ENCODE measurements at regions not wholly inside any gene's neighbourhood (a gene's known extent, or its start where the extent isn't known, plus 50 kb on each side); places are given as distances from the start of the nearest gene placed in this dataset.

- H3K4me3 ChIP-seq (ENCODE audit: low read depth, poor library complexity, severe bottlenecking) = no peak overlapping the region
- no peak for DNase-seq (ENCODE audit: low spot score in 2 of 2)
- intact Hi-C loops (cut with DNase I; ENCODE audit: low total_unique reads) = loop anchor here (10.0 kb wide), 1 partner anchor 56 kb away; no protein-coding TSS in a partner anchor
- TF ChIP-seq, protein P1, sequence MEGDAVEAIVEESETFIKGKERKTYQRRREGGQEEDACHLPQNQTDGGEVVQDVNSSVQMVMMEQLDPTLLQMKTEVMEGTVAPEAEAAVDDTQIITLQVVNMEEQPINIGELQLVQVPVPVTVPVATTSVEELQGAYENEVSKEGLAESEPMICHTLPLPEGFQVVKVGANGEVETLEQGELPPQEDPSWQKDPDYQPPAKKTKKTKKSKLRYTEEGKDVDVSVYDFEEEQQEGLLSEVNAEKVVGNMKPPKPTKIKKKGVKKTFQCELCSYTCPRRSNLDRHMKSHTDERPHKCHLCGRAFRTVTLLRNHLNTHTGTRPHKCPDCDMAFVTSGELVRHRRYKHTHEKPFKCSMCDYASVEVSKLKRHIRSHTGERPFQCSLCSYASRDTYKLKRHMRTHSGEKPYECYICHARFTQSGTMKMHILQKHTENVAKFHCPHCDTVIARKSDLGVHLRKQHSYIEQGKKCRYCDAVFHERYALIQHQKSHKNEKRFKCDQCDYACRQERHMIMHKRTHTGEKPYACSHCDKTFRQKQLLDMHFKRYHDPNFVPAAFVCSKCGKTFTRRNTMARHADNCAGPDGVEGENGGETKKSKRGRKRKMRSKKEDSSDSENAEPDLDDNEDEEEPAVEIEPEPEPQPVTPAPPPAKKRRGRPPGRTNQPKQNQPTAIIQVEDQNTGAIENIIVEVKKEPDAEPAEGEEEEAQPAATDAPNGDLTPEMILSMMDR (IDR thresholded peaks at IDR 0.05) = no peak
- TF ChIP-seq POLR2A (IDR thresholded peaks at IDR 0.05) = no peak
Measured at GRCh38 chr1:184888505-184888904, 85.8 kb downstream of the NIBAN1 start.

DNA sequence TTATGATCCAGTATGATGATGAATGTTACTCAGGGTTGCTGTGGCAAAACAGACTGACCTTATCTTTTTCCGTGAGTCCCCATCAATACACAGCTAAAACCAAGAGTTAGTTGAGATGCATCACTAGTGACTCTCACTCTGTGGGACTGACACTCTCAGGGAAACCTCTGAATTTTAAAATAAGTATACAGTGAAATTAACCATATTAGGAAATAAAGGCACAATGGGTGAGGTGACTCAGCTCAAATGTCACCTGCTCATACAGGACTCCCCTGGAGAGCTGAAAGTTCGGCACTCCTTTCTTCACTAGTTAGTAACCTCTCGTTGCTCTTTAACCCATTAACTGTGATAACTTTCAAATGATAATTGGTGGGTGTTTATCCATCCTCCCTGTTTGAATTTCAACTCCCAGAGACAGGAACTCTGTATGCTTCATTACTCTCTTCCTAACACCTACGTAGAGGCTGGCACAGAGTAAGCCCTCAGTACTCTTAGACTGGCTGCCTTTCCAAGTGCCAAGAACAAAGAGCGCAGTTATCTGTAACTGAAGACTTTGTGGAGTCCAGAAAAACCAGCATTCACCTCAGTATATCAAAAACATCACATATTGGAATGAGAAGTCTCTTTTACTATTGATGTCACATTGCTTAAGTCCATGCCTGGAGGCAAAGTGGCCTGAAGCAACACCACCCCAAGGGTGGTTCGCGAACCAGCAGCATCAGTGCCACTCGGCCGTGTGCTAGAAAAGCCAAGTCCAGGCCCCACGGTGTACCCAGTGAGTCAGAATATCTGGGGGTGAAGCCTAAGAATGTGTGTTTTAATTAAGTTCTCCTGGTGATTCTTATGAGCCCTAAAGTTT, 91.1 kb downstream of the NIBAN1 start:
- no peak for TF ChIP-seq POLR2A (IDR thresholded peaks at IDR 0.05)
- TF ChIP-seq, protein P1 (IDR thresholded peaks at IDR 0.05) = no peak
- H3K4me3 ChIP-seq (ENCODE audit: low read depth, poor library complexity, severe bottlenecking) = no peak overlapping the region
- intact Hi-C loops (cut with DNase I; ENCODE audit: low total_unique reads) = loop anchor here (10.0 kb wide), 1 partner anchor 62 kb away; no protein-coding TSS in a partner anchor
- WGBS, 2 donors = 49 to 63% methylated on average over 10 of the region's 10 CpGs
- no peak for DNase-seq (ENCODE audit: low spot score in 2 of 2)

- no peak overlapping the region for H3K4me3 ChIP-seq (ENCODE audit: low read depth, poor library complexity, severe bottlenecking)
- TF ChIP-seq, protein P1 (IDR thresholded peaks at IDR 0.05) = no peak
- DNase-seq (ENCODE audit: low spot score in 2 of 2) = no peak
- intact Hi-C loops (cut with DNase I; ENCODE audit: low total_unique reads) = loop anchor here (10.0 kb wide), 1 partner anchor 63 kb away; no protein-coding TSS in a partner anchor
- WGBS, 2 donors = 51 to 61% methylated on average over 9 of the region's 9 CpGs
Measured at GRCh38 chr1:184881941-184882913, 92.1 kb downstream of the NIBAN1 start.

GRCh38 chr1:184879876-184880557, 94.3 kb downstream of the NIBAN1 start:
- 94 to 98% methylated on average over 3 of the region's 3 CpGs for WGBS, 2 donors
- intact Hi-C loops (cut with DNase I; ENCODE audit: low total_unique reads) = loop anchor here (10.0 kb wide), 1 partner anchor 65 kb away; no protein-coding TSS in a partner anchor
- no peak for DNase-seq (ENCODE audit: low spot score in 2 of 2)

DNA sequence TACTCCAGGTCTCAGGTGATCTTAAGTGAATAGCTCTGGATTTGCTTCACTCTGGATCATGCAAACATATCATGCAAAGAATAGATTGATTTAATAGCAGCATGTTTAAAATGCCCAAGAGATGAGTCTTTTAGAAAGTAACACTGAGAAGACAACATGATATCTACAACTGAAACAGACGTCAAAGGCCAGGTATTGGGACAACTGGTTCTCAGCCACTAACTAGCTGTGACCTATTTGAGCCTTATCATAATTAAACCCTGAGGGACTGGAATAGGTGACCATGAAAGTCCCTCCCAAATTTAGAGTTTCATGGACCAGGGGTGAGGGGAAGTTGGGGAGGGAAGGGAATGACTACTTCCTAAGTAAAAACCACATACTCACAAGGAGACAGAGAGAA, 95.7 kb downstream of the NIBAN1 start:
- no peak overlapping the region for H3K4me3 ChIP-seq (ENCODE audit: low read depth, poor library complexity, severe bottlenecking)
- no peak for DNase-seq (ENCODE audit: low spot score in 2 of 2)
- intact Hi-C loops (cut with DNase I; ENCODE audit: low total_unique reads) = no loop called here
- TF ChIP-seq, protein P1 (IDR thresholded peaks at IDR 0.05) = no peak
- TF ChIP-seq POLR2A (IDR thresholded peaks at IDR 0.05) = no peak
- 71 to 81% methylated on average over 1 of the region's 1 CpG for WGBS, 2 donors

More at GRCh38 chr1:184879876-184880557, 94.3 kb downstream of the NIBAN1 start:
- H3K4me3 ChIP-seq (ENCODE audit: low read depth, poor library complexity, severe bottlenecking) = no peak overlapping the region
- TF ChIP-seq, protein P1 (IDR thresholded peaks at IDR 0.05) = no peak
- no peak for TF ChIP-seq POLR2A (IDR thresholded peaks at IDR 0.05)

Data from lower leg skin (tissue), 4 donors.